ENCODE measurements at regions not wholly inside any gene's neighbourhood (a gene's known extent, or its start where the extent isn't known, plus 50 kb on each side); places are given as distances from the start of the nearest gene placed in this dataset.

DNA sequence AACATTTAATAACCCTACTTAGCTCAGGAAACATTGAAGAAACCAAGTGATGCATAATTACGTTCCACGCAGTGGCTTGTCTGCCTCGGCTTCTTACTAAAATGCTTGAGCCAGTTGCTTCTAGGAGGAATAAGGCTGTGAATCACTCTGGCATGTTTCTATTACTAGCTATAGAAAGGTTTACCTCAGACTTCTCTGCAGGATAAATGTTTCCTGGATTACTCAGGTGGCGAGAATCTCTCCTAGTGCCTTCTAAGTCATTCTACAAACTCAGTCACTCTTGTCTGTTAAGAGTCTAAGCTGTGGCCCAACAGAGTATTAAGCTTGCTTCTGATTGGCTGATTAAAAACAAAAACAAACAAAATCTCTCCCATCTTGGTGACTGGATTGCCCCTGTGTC, 92.0 kb upstream of the RALGPS2 start:
- Histone ChIP-seq H3K79me1 (ENCODE audit: low read depth in 1 of 2, low read length in 2 of 2) (peaks cover 0 to 3% of the 10 kb centered on the region in 2 experiments; a peak in 1 of 4 replicates), H3K4me1 (ENCODE audit: control insufficient read depth, insufficient read depth, low read length) (peaks cover 24% of the 10 kb centered on the region), H2AK9ac (replicated peaks; ENCODE audit: low read depth, low read length, poor library complexity) (no peak overlapping the region), H3K36me3 (ENCODE audit: control insufficient read depth, insufficient read depth, low read length) (no peaks in the 10 kb centered on the region), H3K4me2 (ENCODE audit: low read depth, low read length) (peak overlapping the region; percentile 24), H3K18ac (ENCODE audit: low read depth, low read length) (peak overlapping the region; percentile 87; the same call in 1 of the 2 replicates), H3K9ac (ENCODE audit: low read depth, low read length) (peak overlapping the region; percentile 43; the same call in 1 of the 2 replicates), H2BK15ac (ENCODE audit: low read depth, low read length) (peak overlapping the region; percentile 76; the same call in 2 of the 3 replicates), H4K91ac (ENCODE audit: insufficient read depth, low read depth, low read length) (peak overlapping the region; percentile 70), H3K4ac (ENCODE audit: low read depth, low read length) (peak overlapping the region; percentile 88), H2BK5ac (ENCODE audit: low read depth, low read length, poor library complexity, severe bottlenecking) (peak overlapping the region; percentile 88), H4K5ac (ENCODE audit: low read depth, low read length) (peak overlapping the region; percentile 53; the same call in 1 of the 2 replicates), H3K27me3 (ENCODE audit: control insufficient read depth, insufficient read depth, low read length) (no peaks in the 10 kb centered on the region), H3K56ac (ENCODE audit: extremely low read depth, insufficient read depth, low read length) (peak overlapping the region; percentile 41; the same call in 1 of the 2 replicates), H2BK120ac (ENCODE audit: low read depth, low read length) (peak overlapping the region; percentile 85), H2AFZ (replicated peaks; ENCODE audit: low read length, poor library complexity) (peak overlapping the region; percentile 9), H3K27ac (ENCODE audit: insufficient read depth, low read length) (peak overlapping the region; percentile 85), H4K20me1 (ENCODE audit: insufficient read depth, low read length) (no peaks in the 10 kb centered on the region), H4K8ac (ENCODE audit: low read depth in 2 of 2, low read length in 2 of 2) (peak overlapping the region; percentile 10 to 58), H2AK5ac (ENCODE audit: low read depth, low read length) (peak overlapping the region; percentile 46), H3K23ac (ENCODE audit: low read depth, low read length) (peak overlapping the region; percentile 19; the same call in 1 of the 2 replicates), H3K14ac (replicated peaks; ENCODE audit: low read depth, low read length) (peak overlapping the region; percentile 48), H2BK20ac (ENCODE audit: low read depth, low read length) (peak overlapping the region; percentile 94), H3K9me3 (ENCODE audit: control insufficient read depth, insufficient read depth, low read length) (no peaks in the 10 kb centered on the region), H3K4me3 (ENCODE audit: insufficient read depth, low read depth, low read length) (no peak overlapping the region), H3K9me1 (ENCODE audit: insufficient read depth, low read length) (peaks cover 14% of the 10 kb centered on the region)
- TF ChIP-seq FOS (IDR thresholded peaks at IDR 0.05; ENCODE audit: low read depth, low read length) (peak; percentile 72), RAD21 (IDR thresholded peaks at IDR 0.05; ENCODE audit: low read length) (peak; percentile 6; the same call in 1 of the 2 replicates), MXI1 (IDR thresholded peaks at IDR 0.05; ENCODE audit: borderline replicate concordance, low read depth, low read length) (no peak)
- CTCF ChIA-PET, result interaction anchor here (0.8 to 1.0 kb wide), 2 partner anchors 11 to 90 kb away, joined by 3 read pairs; no protein-coding TSS in a partner anchor
- no TSS peak for BruUV-seq (replicated peaks)
- DNase-seq, result peak; percentile 95
- intact Hi-C loops (cut with micrococcal nuclease) (loop anchor here (5.0 kb wide), 1 partner anchor 91 kb away; no protein-coding TSS in a partner anchor), dilution Hi-C loops (cut with HindIII; ENCODE audit: low sequenced_read_pairs, unreplicated experiment) (no loop called here), in situ Hi-C loops (cut with MboI; ENCODE audit: low sequenced_read_pairs) (no loop called here)
- peak; percentile 21 for ATAC-seq (ENCODE audit: low read depth)
- POLR2A ChIA-PET (ENCODE audit: unreplicated experiment), result interaction anchor here (1.0 kb wide), 1 partner anchor 21 kb away, joined by 3 read pairs; no protein-coding TSS in a partner anchor
- WGBS, 2 experiments (ENCODE audit: extremely low coverage in 2 of 2, insufficient read length in 1 of 2), result no CpG with 5 or more reads among the region's 4 CpGs
